HG02840 (cell line): ENCODE measurements at regions not wholly inside any gene's neighbourhood (a gene's known extent, or its start where the extent isn't known, plus 50 kb on each side); places are given as distances from the start of the nearest gene placed in this dataset.

Experiments used
- ATAC-seq: cut with Tn5 transposase; IDR thresholded peaks from one replicate; pipeline ENCODE4 v1.9.1; 2021; ENCODE audit warnings: mild to moderate bottlenecking, moderate library complexity, moderate number of reproducible peaks; ENCODE audit not compliant: unreplicated experiment, low FRiP score

DNA sequence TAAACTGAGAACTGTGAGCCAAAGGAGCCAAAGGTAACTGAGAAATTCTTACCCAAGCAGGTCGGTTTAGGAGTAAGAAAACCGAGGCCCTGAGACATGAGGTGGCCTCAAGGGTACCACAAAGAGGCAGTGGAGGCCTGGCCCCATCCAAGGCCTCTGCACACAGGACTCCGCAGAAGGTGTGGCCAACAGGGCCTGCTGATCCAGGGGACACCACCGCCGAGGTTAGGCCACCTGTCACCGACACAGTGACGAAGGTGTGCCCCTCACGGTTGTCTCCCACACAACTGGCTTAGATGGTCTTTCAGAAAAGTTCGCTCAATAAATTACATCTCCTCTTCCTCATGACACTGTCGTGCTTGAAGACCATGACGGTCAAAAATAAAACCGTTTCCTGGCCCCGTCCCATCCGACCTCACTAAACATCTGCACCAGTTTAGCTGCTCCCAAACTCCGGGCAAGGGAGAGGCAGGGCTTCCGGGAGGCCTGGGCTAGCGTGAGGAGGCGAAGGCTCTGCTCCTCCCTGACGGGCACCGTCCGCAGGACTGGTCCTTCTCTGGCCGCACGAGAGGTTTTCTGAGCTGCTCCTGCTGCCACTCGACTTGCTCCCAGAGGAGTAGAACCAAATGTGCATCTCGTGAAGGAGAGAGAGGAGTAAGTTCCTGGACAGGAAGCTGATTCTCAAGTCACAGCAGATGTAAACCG is 442.0 kb downstream of the EIPR1 start:
- no peak for ATAC-seq

- ATAC-seq: no peak
These were observed 444.2 kb downstream of the EIPR1 start for GRCh38 chr2:2933426-2933825.

DNA sequence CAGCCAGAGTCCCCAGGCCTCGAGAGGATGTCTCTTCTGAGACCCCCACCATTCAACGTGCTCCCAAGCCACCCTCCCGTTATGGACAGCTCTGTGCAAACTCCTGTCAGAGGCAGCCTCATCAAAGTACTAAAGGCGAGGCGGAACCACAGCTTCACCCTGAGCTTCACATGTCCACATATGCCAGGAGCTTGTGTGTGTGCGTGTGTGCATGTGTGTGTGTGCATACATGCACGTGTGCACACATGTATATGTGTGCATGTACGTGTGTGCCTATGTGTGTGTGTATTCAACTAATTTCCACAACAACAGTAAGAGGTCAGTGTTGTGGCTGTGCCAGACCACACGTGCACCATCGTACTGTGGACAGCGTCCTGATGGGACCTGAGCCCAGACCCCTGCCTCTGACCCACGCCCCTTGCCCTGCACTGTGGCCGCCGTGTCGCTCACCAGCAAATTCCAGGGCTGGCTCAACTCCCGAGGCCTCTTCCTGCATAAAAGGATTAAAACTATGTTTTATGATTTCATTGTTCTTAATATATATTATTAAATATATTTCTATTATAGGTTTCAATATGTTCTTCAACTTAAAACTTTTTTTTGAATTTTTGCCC is 444.8 kb downstream of the EIPR1 start:
- no peak for ATAC-seq

GRCh38 chr2:2932189-2932588 is 445.4 kb downstream of the EIPR1 start:
- no peak for ATAC-seq

GRCh38 chr2:2931318-2932075 is 446.1 kb downstream of the EIPR1 start:
- no peak for ATAC-seq

DNA sequence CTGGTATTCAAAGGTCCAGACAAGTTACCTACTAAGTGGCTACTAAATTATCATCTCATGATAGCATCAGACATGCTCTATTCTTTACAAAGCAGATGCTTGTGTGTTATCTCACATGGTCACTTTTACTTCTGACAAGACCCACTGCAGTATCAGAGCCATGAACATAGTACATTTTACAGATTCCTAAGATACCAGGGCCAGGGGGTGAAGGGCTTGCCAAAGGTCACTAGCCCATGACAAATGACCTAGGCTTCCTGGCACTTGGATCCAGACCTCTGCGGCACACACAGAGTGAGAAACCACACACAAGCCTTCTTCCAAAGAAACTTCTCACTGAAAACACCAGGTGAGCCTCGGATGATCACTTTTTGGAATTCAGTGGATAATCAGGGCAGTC is 446.8 kb downstream of the EIPR1 start:
- no peak for ATAC-seq

- peak; percentile 37 for ATAC-seq
These were observed 450.8 kb downstream of the EIPR1 start for GRCh38 chr2:2926858-2927175.

DNA sequence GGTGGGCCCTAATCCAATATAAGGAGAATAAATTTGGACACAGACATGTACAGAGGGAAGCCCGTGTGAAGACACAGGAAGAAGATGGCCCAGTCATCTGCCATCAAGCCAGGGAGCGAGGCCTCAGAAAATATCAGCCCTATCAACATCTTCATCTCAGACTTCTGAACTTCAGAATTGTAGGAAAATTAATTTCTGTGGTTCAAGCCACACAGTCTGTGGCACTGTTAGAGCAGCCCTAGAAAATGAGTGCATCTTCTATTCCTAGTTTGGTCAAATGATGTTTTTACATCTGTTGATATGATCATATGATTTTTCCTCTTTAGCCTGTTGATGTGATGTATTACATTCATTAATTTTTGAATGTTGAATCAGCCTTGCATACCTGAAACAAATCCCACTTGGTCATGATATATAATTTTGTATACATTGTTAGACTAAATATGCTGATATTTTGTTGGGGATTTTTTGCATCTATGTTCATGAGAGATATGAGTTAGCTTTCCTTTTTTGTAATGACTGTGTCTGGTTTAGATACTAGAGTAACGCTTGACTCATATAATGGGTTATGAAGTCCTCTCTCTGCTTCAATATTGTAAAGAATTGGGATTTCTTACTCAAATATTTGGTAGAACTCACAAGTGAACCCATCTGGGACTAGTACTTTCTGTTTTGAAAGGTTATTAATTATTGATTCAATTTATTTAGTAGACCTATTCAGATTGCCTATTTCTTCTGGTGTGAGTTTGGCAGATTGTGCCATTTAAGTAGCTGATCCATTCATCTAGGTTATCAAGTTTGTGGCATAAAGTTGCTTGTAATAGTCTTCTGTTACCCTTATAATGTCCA is 451.4 kb downstream of the EIPR1 start:
- peak; percentile 71 for ATAC-seq

GRCh38 chr2:2922156-2922555 is 455.5 kb downstream of the EIPR1 start:
- ATAC-seq: no peak

GRCh38 chr2:2921011-2921720 is 456.5 kb downstream of the EIPR1 start:
- no peak for ATAC-seq

DNA sequence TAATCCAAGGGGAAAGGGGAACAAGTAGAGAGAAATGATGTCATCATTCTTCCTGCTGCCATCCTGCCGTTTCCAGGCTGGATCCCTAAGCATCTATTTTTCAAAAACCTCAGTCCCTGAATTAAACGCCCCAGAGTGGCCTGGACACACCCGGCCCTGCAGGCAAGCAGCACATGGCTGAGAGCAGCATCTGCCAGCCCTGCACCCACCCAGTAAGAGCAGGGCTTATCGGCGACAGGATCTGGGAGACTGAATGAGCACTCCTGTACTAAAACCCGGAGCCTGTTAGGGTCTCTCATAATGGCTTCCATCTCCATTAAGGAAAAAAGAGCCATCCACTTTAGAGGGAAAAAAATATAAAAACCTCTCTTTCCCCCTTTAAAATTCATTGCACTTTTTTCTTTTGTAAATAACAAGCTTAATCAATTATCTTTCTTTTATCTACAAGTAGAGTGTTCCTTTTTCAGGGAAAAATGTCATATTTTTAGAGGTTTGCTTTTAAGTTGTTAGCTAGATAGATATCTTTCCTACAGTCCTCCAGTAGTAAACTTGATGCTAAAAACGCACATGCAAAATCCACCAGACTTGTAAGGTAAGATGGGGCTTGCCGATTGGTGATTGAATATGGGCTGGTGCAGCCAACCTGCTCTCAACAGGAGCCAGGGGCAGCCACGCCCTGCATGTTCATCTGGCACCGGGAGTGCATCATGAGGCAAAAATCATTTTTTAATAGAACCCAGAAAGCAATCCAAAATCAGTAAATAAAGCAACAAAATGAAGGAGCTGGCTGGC is 457.8 kb downstream of the EIPR1 start:
- no peak for ATAC-seq

DNA sequence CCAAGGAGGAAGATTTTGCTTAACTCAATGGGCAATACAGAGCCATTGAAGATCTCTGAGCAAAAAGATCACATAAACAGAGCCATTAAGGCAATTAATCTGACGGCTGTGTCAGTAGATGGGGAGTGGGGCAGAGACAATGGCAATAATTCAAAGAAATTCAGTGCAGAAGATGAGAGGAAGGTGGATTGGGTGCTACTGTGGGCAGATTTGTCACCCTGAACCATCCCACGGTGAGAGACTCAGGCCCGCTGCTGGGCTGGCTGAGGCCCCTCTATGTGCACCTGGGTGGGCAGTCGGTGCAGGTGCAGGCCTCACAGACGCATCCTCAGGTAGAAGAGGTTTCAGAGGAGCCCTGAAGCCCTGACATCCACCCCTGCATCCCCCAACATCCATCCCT is 458.6 kb downstream of the EIPR1 start:
- no peak for ATAC-seq

GRCh38 chr2:2916621-2917020 is 461.0 kb downstream of the EIPR1 start:
- no peak for ATAC-seq

GRCh38 chr2:2914252-2914651 is 463.4 kb downstream of the EIPR1 start:
- ATAC-seq: no peak

GRCh38 chr2:2913601-2914120 is 464.0 kb downstream of the EIPR1 start:
- no peak for ATAC-seq

DNA sequence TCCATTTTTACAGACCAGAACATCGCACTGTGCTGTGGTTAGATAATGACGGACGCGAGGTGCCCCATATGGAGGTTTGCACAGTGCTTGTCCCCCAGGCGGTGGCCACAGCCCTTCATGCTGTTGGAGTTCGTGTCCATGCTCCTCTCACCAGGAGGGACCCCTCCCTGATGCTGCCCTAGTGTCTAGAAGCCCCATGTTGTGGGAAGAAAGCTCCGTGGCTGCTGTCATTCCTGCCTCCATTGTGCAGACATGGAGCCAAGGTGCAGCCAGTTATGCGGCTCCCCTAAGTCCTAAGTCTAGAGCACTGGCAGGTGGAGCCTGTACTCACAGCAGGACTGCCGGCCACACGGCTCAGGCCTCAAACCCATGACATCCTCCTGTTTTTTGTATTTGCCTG is 464.9 kb downstream of the EIPR1 start:
- no peak for ATAC-seq

- no peak for ATAC-seq
These were observed 465.3 kb downstream of the EIPR1 start for GRCh38 chr2:2912293-2912692.

DNA sequence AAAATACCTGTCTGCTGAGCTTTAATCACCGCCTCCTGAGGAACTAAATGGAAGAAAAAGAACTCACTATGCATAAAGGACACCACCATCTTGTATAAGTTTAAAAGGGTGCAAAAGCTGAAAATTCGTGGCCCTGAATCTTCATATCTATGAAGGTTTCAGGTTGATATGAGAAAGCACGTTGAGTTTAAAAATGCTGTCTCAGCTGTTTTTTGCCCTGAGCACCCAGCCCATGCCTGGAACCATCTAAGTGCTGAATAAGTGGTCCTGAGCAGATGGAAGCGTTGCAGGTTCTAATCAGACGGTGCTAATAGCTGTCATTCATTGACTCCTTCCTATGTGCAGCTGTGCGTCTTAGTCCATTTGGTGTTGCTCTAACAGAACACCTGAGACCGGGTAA is 467.4 kb downstream of the EIPR1 start:
- no peak for ATAC-seq
